A549 (cell line): ENCODE measurements at regions not wholly inside any gene's neighbourhood (a gene's known extent, or its start where the extent isn't known, plus 50 kb on each side); places are given as distances from the start of the nearest gene placed in this dataset.

Experiments used
- ATAC-seq, 2 experiments: fragments of 200-7000 bp in 1 of 2; fragments of >200 bp in 1 of 2; cut with Nextera tagmentation in 1 of 2; cut with Tn5 transposase in 1 of 2; 3 replicates each; pipeline versions ENCODE4 v1.8.0 to v1.9.1; 2018 to 2020; ENCODE audit warnings: mild to moderate bottlenecking in 1 of 2, moderate library complexity in 1 of 2
- CTCF ChIA-PET: fragments of 300-600 bp; sonication (Branson Sonifier 250); formaldehyde crosslinking; extraction: SDS; loops from one replicate; lab custom pipeline; 2021; ENCODE audit warnings: antibody characterized with exemption, inconsistent platforms; lab: Yijun Ruan, JAX
- POLR2A ChIA-PET: fragments of 350-600 bp; formaldehyde crosslinking; extraction: SDS; loops from one replicate; lab custom pipeline; 2021; ENCODE audit warnings: antibody characterized with exemption, inconsistent platforms; lab: Yijun Ruan, JAX
- DNase-seq, 2 experiments: peaks; one replicate each; pipeline versions ENCODE4 v3.0.0 to v3.0.0-alpha.2; 2011 to 2016; ENCODE audit warnings: low read depth in 1 of 2, low spot score in 1 of 2
- FAIRE-seq: peaks from 2 replicates; lab custom pipeline; 2011; peaks lifted over from hg19 to GRCh38; lab: Jason Lieb, UNC
- H3K27ac ChIP-seq, 2 experiments: fragments of >200 bp; sonication (Bioruptor Twin); formaldehyde crosslinking; 3 replicates each; pipeline ENCODE4 v1.5.1; 2016 to 2017
- H3K4me1 ChIP-seq: fragments of >200 bp; sonication (Bioruptor Twin); formaldehyde crosslinking; 3 replicates; pipeline ENCODE4 v1.6.1; 2016
- H3K4me2 ChIP-seq: fragments of >200 bp; sonication (Bioruptor Twin); formaldehyde crosslinking; 3 replicates; pipeline ENCODE4 v1.6.1; 2016
- H3K4me3 ChIP-seq: fragments of >200 bp; sonication (Bioruptor Twin); formaldehyde crosslinking; 3 replicates; pipeline ENCODE4 v1.5.1; 2016
- H3K9me3 ChIP-seq: fragments of >200 bp; sonication (Bioruptor Twin); formaldehyde crosslinking; 3 replicates; pipeline ENCODE4 v1.6.1; 2016
- ATOH8 ChIP-seq: fragments of 250-450 bp; sonication (Bioruptor Pico); IDR thresholded peaks from 2 replicates; pipeline ENCODE4 v1.5.0; 2020; ENCODE audit warnings: low read depth, mild to moderate bottlenecking, moderate library complexity
- BCL3 ChIP-seq: fragments of >200 bp; sonication (Bioruptor Twin); formaldehyde crosslinking; IDR thresholded peaks from 3 replicates; pipeline ENCODE4 v1.6.1; 2016
- CHD4 ChIP-seq: fragments of 200-600 bp; sonication (generic); IDR thresholded peaks from 2 replicates; pipeline ENCODE4 v1.6.1; 2016; ENCODE audit warnings: antibody characterized with exemption, mild to moderate bottlenecking, borderline replicate concordance
- E2F6 ChIP-seq: IDR thresholded peaks from 2 replicates; pipeline ENCODE4 v1.6.1; 2012; ENCODE audit warnings: low read depth, borderline replicate concordance
- EHF ChIP-seq: fragments of 250-450 bp; sonication (Bioruptor Pico); IDR thresholded peaks from 2 replicates; pipeline ENCODE4 v1.5.0; 2020; ENCODE audit warnings: mild to moderate bottlenecking
- FOSB ChIP-seq: fragments of 250-450 bp; sonication (Bioruptor Pico); IDR thresholded peaks from 2 replicates; pipeline ENCODE4 v1.5.0; 2020; ENCODE audit warnings: mild to moderate bottlenecking, moderate library complexity
- FOSL2 ChIP-seq, 2 experiments: fragments of 450-650 bp in 1 of 2; fragments of >200 bp in 1 of 2; sonication (Bioruptor Twin) in 1 of 2; formaldehyde crosslinking; IDR thresholded peaks; 2 replicates each; pipeline versions ENCODE4 v1.5.0 to v1.6.1; 2016 to 2020; ENCODE audit warnings: mild to moderate bottlenecking in 1 of 2, moderate library complexity in 1 of 2
- FOXS1 ChIP-seq: fragments of 250-450 bp; sonication (Bioruptor Pico); IDR thresholded peaks from 2 replicates; pipeline ENCODE4 v1.5.0; 2020; ENCODE audit warnings: mild to moderate bottlenecking, moderate library complexity
- HDAC2 ChIP-seq: fragments of 200-600 bp; sonication (generic); IDR thresholded peaks from 2 replicates; pipeline ENCODE4 v1.6.1; 2016
- HOXA7 ChIP-seq: fragments of 250-450 bp; sonication (Bioruptor Pico); IDR thresholded peaks from 2 replicates; pipeline ENCODE4 v1.5.0; 2020; ENCODE audit warnings: mild to moderate bottlenecking, moderate library complexity
- HOXB13 ChIP-seq: fragments of 250-450 bp; sonication (Bioruptor Pico); IDR thresholded peaks from 2 replicates; pipeline ENCODE4 v1.5.0; 2020; ENCODE audit warnings: low read depth, mild to moderate bottlenecking, moderate library complexity
- JUN ChIP-seq, 2 experiments: fragments of >200 bp; sonication (Bioruptor Twin); formaldehyde crosslinking; IDR thresholded peaks; 2 replicates in 1 of 2; 3 replicates in 1 of 2; pipeline ENCODE4 v1.6.1; 2016 to 2017
- KDM1A ChIP-seq: fragments of 200-600 bp; sonication (generic); IDR thresholded peaks from 2 replicates; pipeline ENCODE4 v1.6.1; 2016; ENCODE audit warnings: low read depth, mild to moderate bottlenecking
- MAX ChIP-seq: IDR thresholded peaks from 2 replicates; pipeline ENCODE4 v1.6.1; 2012
- NPAS2 ChIP-seq: fragments of 250-450 bp; sonication (Bioruptor Pico); IDR thresholded peaks from 2 replicates; pipeline ENCODE4 v1.8.0; 2022; ENCODE audit warnings: mild to moderate bottlenecking, moderate library complexity, borderline replicate concordance
- PHF8 ChIP-seq: fragments of 200-600 bp; sonication (generic); IDR thresholded peaks from 2 replicates; pipeline ENCODE4 v1.6.1; 2016; ENCODE audit warnings: low read depth, mild to moderate bottlenecking, antibody characterized with exemption, moderate library complexity, borderline replicate concordance
- POLR2A ChIP-seq: IDR thresholded peaks from 2 replicates; pipeline ENCODE4 v1.6.1; 2012; ENCODE audit warnings: mild to moderate bottlenecking, low read length
- RAD21 ChIP-seq, 2 experiments: fragments of >200 bp in 1 of 2; sonication (Bioruptor Twin) in 1 of 2; formaldehyde crosslinking in 1 of 2; IDR thresholded peaks in 1 of 2; conservative IDR thresholded peaks in 1 of 2; 2 replicates in 1 of 2; 3 replicates in 1 of 2; pipeline ENCODE4 v1.6.1; 2012 to 2018; ENCODE audit warnings: inconsistent platforms in 1 of 2
- TFCP2L1 ChIP-seq: fragments of 250-450 bp; sonication (Bioruptor Pico); IDR thresholded peaks from 2 replicates; pipeline ENCODE4 v1.5.0; 2021; ENCODE audit warnings: mild to moderate bottlenecking
- TP53 ChIP-seq: fragments of 250-450 bp; sonication (Bioruptor Pico); IDR thresholded peaks from 2 replicates; pipeline ENCODE4 v1.5.0; 2021; ENCODE audit warnings: mild to moderate bottlenecking, moderate library complexity
- ZC3H11A ChIP-seq: fragments of 450-650 bp; IDR thresholded peaks from 2 replicates; pipeline ENCODE4 v1.6.1; 2014; ENCODE audit warnings: antibody characterized with exemption, mild to moderate bottlenecking
- ZFP36 ChIP-seq: fragments of 450-650 bp; IDR thresholded peaks from 2 replicates; pipeline ENCODE4 v1.6.1; 2014; ENCODE audit warnings: borderline replicate concordance; ENCODE audit not compliant: partially characterized antibody
- ZNF302 ChIP-seq: fragments of 250-450 bp; sonication (Bioruptor Pico); IDR thresholded peaks from 2 replicates; pipeline ENCODE4 v1.9.0; 2021; ENCODE audit warnings: inconsistent platforms, mild to moderate bottlenecking, moderate library complexity
- WGBS: methylation state at CpG from one replicate; pipeline ENCODE4 v1.1.6; 2017; ENCODE audit errors: missing lambda C conversion rate; 5-methylcytosine and 5-hydroxymethylcytosine counted together

- FAIRE-seq = no peak
- POLR2A ChIA-PET = no interaction called here
- Histone ChIP-seq H3K4me3 (no peak overlapping the region), H3K27ac (no peak overlapping the region), H3K4me1 (no peaks in the 10 kb centered on the region), H3K4me2 (no peak overlapping the region), H3K9me3 (no peaks in the 10 kb centered on the region)
- WGBS = 2% methylated on average over 4 of the region's 4 CpGs
- no peak for TF ChIP-seq TP53 (CRISPR knock-in tag)
- no peak for TF ChIP-seq NPAS2 (CRISPR knock-in tag)
- no peak for TF ChIP-seq FOXS1 (CRISPR knock-in tag)
- TF ChIP-seq CHD4 = no peak
- TF ChIP-seq EHF (CRISPR knock-in tag) = no peak
- no peak for TF ChIP-seq TFCP2L1 (CRISPR knock-in tag)
- no peak for TF ChIP-seq RAD21 (conservative IDR thresholded peaks at IDR 0.05 in 1 of 2, IDR thresholded peaks at IDR 0.05 in 1 of 2)
- TF ChIP-seq MAX = no peak
- no peak for TF ChIP-seq JUN (IDR thresholded peaks at IDR 0.05)
- no peak for TF ChIP-seq KDM1A
- TF ChIP-seq BCL3 = no peak
- no peak for TF ChIP-seq POLR2A
- no peak for TF ChIP-seq HDAC2
- TF ChIP-seq ATOH8 (CRISPR knock-in tag) = no peak
- no peak for DNase-seq
- ATAC-seq = no peak
- CTCF ChIA-PET = no interaction called here
Measured at GRCh38 chr18:38450876-38451275, 885.3 kb upstream of the CELF4 start.

- ATAC-seq (no peak), DNase-seq (no peak), FAIRE-seq (no peak)
- no peaks in the 10 kb centered on the region for H3K9me3 ChIP-seq
- no peak overlapping the region for H3K27ac ChIP-seq
- H3K4me3 ChIP-seq = no peak overlapping the region
- no peak overlapping the region for H3K4me2 ChIP-seq
- TF ChIP-seq ZFP36 = no peak
- TF ChIP-seq ZC3H11A = no peak
- TF ChIP-seq FOSL2 (IDR thresholded peaks at IDR 0.05) = no peak
- TF ChIP-seq FOSL2 (CRISPR knock-in tag; IDR thresholded peaks at IDR 0.05) = no peak
- TF ChIP-seq TP53 (CRISPR knock-in tag) = no peak
- no peak for TF ChIP-seq RAD21 (conservative IDR thresholded peaks at IDR 0.05 in 1 of 2, IDR thresholded peaks at IDR 0.05 in 1 of 2)
- no peak for TF ChIP-seq HOXB13 (CRISPR knock-in tag)
- no peak for TF ChIP-seq HOXA7 (CRISPR knock-in tag)
- no peak for TF ChIP-seq ZNF302 (CRISPR knock-in tag)
- TF ChIP-seq FOSB (CRISPR knock-in tag) = no peak
- TF ChIP-seq NPAS2 (CRISPR knock-in tag) = no peak
- no peak for TF ChIP-seq MAX
- TF ChIP-seq E2F6 = no peak
- no peak for TF ChIP-seq PHF8
- H3K4me1 ChIP-seq = no peaks in the 10 kb centered on the region
- POLR2A ChIA-PET = no interaction called here
- WGBS = 15% methylated on average over 1 of the region's 1 CpG
- CTCF ChIA-PET = no interaction called here
Measured at GRCh38 chr18:38445804-38446145, 880.2 kb upstream of the CELF4 start.
